Nephron (organoid): ENCODE measurements at regions not wholly inside any gene's neighbourhood (a gene's known extent, or its start where the extent isn't known, plus 50 kb on each side); places are given as distances from the start of the nearest gene placed in this dataset.

Experiments
- H3K27ac Mint-ChIP-seq, 3 experiments: 2 replicates each; pipeline ENCODE4 v1.8.0; 2020; ENCODE audit warnings: mixed read lengths in 3 of 3, mild to moderate bottlenecking in 2 of 3, moderate library complexity in 1 of 3
- H3K27me3 Mint-ChIP-seq: 2 replicates; pipeline ENCODE4 v1.8.0; 2021; ENCODE audit warnings: low read depth, mild to moderate bottlenecking, moderate library complexity, mixed read lengths
- H3K36me3 Mint-ChIP-seq: 2 replicates; pipeline ENCODE4 v1.8.0; 2020; ENCODE audit warnings: low read depth, mixed read lengths
- H3K4me1 Mint-ChIP-seq: 2 replicates; pipeline ENCODE4 v1.8.0; 2020; ENCODE audit warnings: mixed read lengths
- H3K4me3 Mint-ChIP-seq, 3 experiments: 2 replicates each; pipeline ENCODE4 v1.8.0; 2020; ENCODE audit warnings: mild to moderate bottlenecking in 3 of 3, mixed read lengths in 3 of 3, moderate library complexity in 2 of 3
- H3K9me3 Mint-ChIP-seq: 2 replicates; pipeline ENCODE4 v1.8.0; 2020; ENCODE audit warnings: mixed read lengths
- TF ChIP-seq, protein P1 (sequence below), 3 experiments: fragments of 200-600 bp; sonication (generic); IDR thresholded peaks; one replicate each; pipeline ENCODE4 v1.5.0; 2021; ENCODE audit warnings: antibody characterized with exemption in 3 of 3; ENCODE audit not compliant: unreplicated experiment in 3 of 3

- TF ChIP-seq, protein P1, sequence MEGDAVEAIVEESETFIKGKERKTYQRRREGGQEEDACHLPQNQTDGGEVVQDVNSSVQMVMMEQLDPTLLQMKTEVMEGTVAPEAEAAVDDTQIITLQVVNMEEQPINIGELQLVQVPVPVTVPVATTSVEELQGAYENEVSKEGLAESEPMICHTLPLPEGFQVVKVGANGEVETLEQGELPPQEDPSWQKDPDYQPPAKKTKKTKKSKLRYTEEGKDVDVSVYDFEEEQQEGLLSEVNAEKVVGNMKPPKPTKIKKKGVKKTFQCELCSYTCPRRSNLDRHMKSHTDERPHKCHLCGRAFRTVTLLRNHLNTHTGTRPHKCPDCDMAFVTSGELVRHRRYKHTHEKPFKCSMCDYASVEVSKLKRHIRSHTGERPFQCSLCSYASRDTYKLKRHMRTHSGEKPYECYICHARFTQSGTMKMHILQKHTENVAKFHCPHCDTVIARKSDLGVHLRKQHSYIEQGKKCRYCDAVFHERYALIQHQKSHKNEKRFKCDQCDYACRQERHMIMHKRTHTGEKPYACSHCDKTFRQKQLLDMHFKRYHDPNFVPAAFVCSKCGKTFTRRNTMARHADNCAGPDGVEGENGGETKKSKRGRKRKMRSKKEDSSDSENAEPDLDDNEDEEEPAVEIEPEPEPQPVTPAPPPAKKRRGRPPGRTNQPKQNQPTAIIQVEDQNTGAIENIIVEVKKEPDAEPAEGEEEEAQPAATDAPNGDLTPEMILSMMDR (IDR thresholded peaks at IDR 0.05; ENCODE audit: unreplicated experiment in 3 of 3): no peak
- Mint-ChIP-seq H3K27ac (no peak overlapping the region), H3K4me3 (no peak overlapping the region), H3K27me3 (peaks cover 24% of the 10 kb centered on the region), H3K36me3 (no peaks in the 10 kb centered on the region), H3K9me3 (no peaks in the 10 kb centered on the region), H3K4me1 (no peaks in the 10 kb centered on the region)
These were observed 112.7 kb upstream of the PRR23C start for GRCh38 chr3:139157161-139157932.

GRCh38 chr3:139159356-139159755 lies 114.7 kb upstream of the PRR23C start:
- H3K27me3 Mint-ChIP-seq: peaks cover 33% of the 10 kb centered on the region
- H3K27ac Mint-ChIP-seq: no peak overlapping the region
- H3K9me3 Mint-ChIP-seq: no peaks in the 10 kb centered on the region
- no peak overlapping the region for H3K4me3 Mint-ChIP-seq
- TF ChIP-seq, protein P1 (IDR thresholded peaks at IDR 0.05; ENCODE audit: unreplicated experiment in 3 of 3): no peak
- H3K4me1 Mint-ChIP-seq: no peaks in the 10 kb centered on the region
- H3K36me3 Mint-ChIP-seq: no peaks in the 10 kb centered on the region

GRCh38 chr3:139173372-139174108 lies 128.8 kb upstream of the PRR23C start:
- Mint-ChIP-seq H3K4me3 (peak overlapping the region in 2 of 3 experiments; percentile 20 to 28), H3K27me3 (peaks cover 9% of the 10 kb centered on the region), H3K27ac (peak overlapping the region in 1 of 3 experiments; percentile 67), H3K4me1 (peaks cover 9% of the 10 kb centered on the region), H3K9me3 (peaks cover 18% of the 10 kb centered on the region), H3K36me3 (no peaks in the 10 kb centered on the region)
- TF ChIP-seq, protein P1 (IDR thresholded peaks at IDR 0.05; ENCODE audit: unreplicated experiment in 3 of 3): no peak

DNA sequence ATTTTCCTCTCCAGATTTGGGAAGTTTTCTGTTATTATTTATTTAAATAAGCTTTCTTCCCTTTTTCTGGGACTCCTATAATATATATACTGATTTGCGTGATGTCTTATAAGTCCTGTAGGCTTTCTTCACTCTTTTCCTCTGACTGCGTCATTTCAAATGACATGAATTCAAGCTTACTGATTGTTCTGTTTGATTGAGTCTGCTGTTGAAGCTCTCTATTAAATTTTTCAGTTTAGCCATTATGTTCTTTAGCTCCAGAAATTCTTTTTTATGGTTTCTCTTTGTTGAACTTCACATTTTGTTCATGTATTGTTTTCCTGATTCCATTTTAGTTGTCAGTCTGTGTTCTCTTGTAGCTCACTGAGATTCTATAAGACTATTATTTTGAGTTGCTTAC lies 135.8 kb upstream of the PRR23C start:
- Mint-ChIP-seq H3K4me1 (peaks cover under 1% of the 10 kb centered on the region), H3K27ac (no peak overlapping the region), H3K9me3 (peaks cover 10% of the 10 kb centered on the region), H3K36me3 (no peaks in the 10 kb centered on the region), H3K4me3 (no peak overlapping the region), H3K27me3 (no peaks in the 10 kb centered on the region)
- TF ChIP-seq, protein P1 (IDR thresholded peaks at IDR 0.05; ENCODE audit: unreplicated experiment in 3 of 3): no peak

DNA sequence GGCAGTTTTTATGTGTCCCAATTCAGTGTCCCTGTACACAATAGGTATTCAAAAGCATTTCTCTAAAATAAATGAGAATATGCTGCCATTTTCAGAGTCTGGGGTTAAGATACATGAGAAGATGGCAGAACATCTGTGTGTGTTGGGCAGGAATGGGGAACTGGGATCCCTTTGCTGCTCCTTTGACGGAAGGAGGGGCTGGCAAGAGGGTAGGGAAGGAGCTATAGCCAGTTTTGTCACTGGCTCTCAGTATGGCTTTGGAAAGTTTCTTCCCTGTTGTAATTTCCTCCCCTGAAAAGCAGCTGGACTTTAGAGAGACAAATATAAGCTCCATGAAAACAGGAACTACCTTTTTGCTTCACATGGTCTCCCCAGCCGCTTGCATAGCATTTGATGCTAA lies 137.5 kb upstream of the PRR23C start:
- Mint-ChIP-seq H3K36me3 (no peaks in the 10 kb centered on the region), H3K4me1 (peaks cover 10% of the 10 kb centered on the region), H3K4me3 (no peak overlapping the region), H3K27me3 (no peaks in the 10 kb centered on the region), H3K27ac (no peak overlapping the region), H3K9me3 (peaks cover 10% of the 10 kb centered on the region)
- TF ChIP-seq, protein P1 (IDR thresholded peaks at IDR 0.05; ENCODE audit: unreplicated experiment in 3 of 3): no peak
